SU-DHL-6 (cell line): ENCODE measurements at regions not wholly inside any gene's neighbourhood (a gene's known extent, or its start where the extent isn't known, plus 50 kb on each side); places are given as distances from the start of the nearest gene placed in this dataset.

Source experiments
- H2AFZ ChIP-seq: fragments of 200-600 bp; sonication (generic); 2 replicates; pipeline ENCODE4 v1.6.1; 2014; ENCODE audit warnings: low read depth, mild to moderate bottlenecking, moderate library complexity, mixed read lengths, antibody characterized with exemption, low read length; ENCODE audit not compliant: severe bottlenecking
- H3F3A ChIP-seq: fragments of 200-600 bp; shearing (Covaris generic); 2 replicates; pipeline ENCODE4 v1.6.0; 2016; ENCODE audit warnings: antibody characterized with exemption, mild to moderate bottlenecking; ENCODE audit not compliant: insufficient read depth
- H3K27ac ChIP-seq: fragments of 200-600 bp; sonication (generic); 2 replicates; pipeline ENCODE4 v1.5.1; 2016; ENCODE audit warnings: low read depth, mild to moderate bottlenecking, low read length, moderate library complexity, mixed read lengths
- H3K27me3 ChIP-seq: fragments of 200-600 bp; sonication (generic), shearing (Covaris generic); 2 replicates; pipeline ENCODE4 v1.6.0; 2014; ENCODE audit warnings: mild to moderate bottlenecking, low read length
- H3K36me3 ChIP-seq: fragments of 200-600 bp; sonication (generic); 2 replicates; pipeline ENCODE4 v1.6.1; 2014; ENCODE audit warnings: mild to moderate bottlenecking, low read length, mixed read lengths
- H3K4me2 ChIP-seq: fragments of 300-600, 200-600 bp; shearing (Covaris generic), sonication (generic); 2 replicates; pipeline ENCODE4 v1.6.0; 2014; ENCODE audit warnings: low read length, low read depth, mild to moderate bottlenecking; ENCODE audit not compliant: poor library complexity, severe bottlenecking
- H3K4me3 ChIP-seq: fragments of 200-600 bp; sonication (generic); 2 replicates; pipeline ENCODE4 v1.5.1; 2014; ENCODE audit warnings: antibody characterized with exemption, low read length, mild to moderate bottlenecking, mixed read lengths; ENCODE audit not compliant: insufficient read depth, poor library complexity, severe bottlenecking
- H3K79me2 ChIP-seq: fragments of 200-600 bp; sonication (generic); 2 replicates; pipeline ENCODE4 v1.6.1; 2014; ENCODE audit warnings: mild to moderate bottlenecking, low read length, moderate library complexity; ENCODE audit not compliant: insufficient read depth
- H3K9ac ChIP-seq: fragments of 200-600 bp; sonication (generic); 2 replicates; pipeline ENCODE4 v1.7.0; 2014; ENCODE audit warnings: mild to moderate bottlenecking, low read length
- H3K9me2 ChIP-seq: fragments of 200-600 bp; sonication (generic); replicated peaks from 2 replicates; pipeline ENCODE4 v1.6.1; 2014; ENCODE audit warnings: low read length; ENCODE audit not compliant: insufficient read depth
- H3K9me3 ChIP-seq: fragments of 200-600 bp; sonication (generic); 2 replicates; pipeline ENCODE4 v1.6.1; 2014; ENCODE audit warnings: low read length, mixed read lengths; ENCODE audit not compliant: insufficient read depth
- H4K20me1 ChIP-seq: fragments of 200-600 bp; sonication (generic); 2 replicates; pipeline ENCODE4 v1.6.1; 2014; ENCODE audit warnings: low read depth, mild to moderate bottlenecking, antibody characterized with exemption, low read length, moderate library complexity, mixed read lengths
- EZH2phosphoT487 ChIP-seq: fragments of 200-600 bp; sonication (generic), shearing (Covaris generic); conservative IDR thresholded peaks from 2 replicates; pipeline ENCODE4 v1.6.1; 2018; ENCODE audit warnings: mild to moderate bottlenecking, antibody characterized with exemption, low read length, moderate library complexity, mixed read lengths
- TF ChIP-seq, protein P1 (sequence below): fragments of 200-600 bp; sonication (generic); IDR thresholded peaks from one replicate; pipeline ENCODE4 v1.5.1; 2017; ENCODE audit warnings: antibody characterized with exemption, mild to moderate bottlenecking, low read length, moderate library complexity; ENCODE audit not compliant: insufficient read depth, poor library complexity, severe bottlenecking

DNA sequence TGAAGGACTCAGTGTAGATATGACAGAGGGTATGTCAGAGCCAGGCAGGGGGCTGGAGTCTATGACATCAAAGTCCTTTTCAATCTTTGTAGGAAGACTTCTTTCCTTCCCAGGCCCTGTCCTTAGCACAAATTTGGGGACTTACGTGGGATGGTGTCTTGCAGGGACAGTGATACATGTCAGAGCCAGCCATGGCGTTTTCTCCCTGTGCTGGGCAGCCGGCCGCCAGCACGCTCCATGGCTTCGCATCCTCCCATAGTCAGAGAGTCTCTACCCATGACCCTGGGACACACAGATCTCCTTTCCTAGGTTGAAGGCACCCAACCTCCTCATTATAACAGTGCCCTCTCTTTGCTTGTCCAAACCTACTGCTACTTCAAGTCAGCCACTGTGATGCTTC, 156.9 kb upstream of the MYCN start:
- no peak overlapping the region for H3K9ac ChIP-seq
- TF ChIP-seq EZH2phosphoT487 = no peak
- TF ChIP-seq, protein P1, sequence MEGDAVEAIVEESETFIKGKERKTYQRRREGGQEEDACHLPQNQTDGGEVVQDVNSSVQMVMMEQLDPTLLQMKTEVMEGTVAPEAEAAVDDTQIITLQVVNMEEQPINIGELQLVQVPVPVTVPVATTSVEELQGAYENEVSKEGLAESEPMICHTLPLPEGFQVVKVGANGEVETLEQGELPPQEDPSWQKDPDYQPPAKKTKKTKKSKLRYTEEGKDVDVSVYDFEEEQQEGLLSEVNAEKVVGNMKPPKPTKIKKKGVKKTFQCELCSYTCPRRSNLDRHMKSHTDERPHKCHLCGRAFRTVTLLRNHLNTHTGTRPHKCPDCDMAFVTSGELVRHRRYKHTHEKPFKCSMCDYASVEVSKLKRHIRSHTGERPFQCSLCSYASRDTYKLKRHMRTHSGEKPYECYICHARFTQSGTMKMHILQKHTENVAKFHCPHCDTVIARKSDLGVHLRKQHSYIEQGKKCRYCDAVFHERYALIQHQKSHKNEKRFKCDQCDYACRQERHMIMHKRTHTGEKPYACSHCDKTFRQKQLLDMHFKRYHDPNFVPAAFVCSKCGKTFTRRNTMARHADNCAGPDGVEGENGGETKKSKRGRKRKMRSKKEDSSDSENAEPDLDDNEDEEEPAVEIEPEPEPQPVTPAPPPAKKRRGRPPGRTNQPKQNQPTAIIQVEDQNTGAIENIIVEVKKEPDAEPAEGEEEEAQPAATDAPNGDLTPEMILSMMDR = no peak
- no peak overlapping the region for H3K27ac ChIP-seq
- no peaks in the 10 kb centered on the region for H3K9me3 ChIP-seq
- H3K27me3 ChIP-seq = no peaks in the 10 kb centered on the region
- no peak overlapping the region for H3K4me2 ChIP-seq
- H4K20me1 ChIP-seq = no peaks in the 10 kb centered on the region
- no peaks in the 10 kb centered on the region for H3K36me3 ChIP-seq
- H2AFZ ChIP-seq = no peak overlapping the region
- H3K4me3 ChIP-seq = no peak overlapping the region
- H3K79me2 ChIP-seq = no peaks in the 10 kb centered on the region
- H3F3A ChIP-seq = no peaks in the 10 kb centered on the region
- no peaks in the 10 kb centered on the region for H3K9me2 ChIP-seq

DNA sequence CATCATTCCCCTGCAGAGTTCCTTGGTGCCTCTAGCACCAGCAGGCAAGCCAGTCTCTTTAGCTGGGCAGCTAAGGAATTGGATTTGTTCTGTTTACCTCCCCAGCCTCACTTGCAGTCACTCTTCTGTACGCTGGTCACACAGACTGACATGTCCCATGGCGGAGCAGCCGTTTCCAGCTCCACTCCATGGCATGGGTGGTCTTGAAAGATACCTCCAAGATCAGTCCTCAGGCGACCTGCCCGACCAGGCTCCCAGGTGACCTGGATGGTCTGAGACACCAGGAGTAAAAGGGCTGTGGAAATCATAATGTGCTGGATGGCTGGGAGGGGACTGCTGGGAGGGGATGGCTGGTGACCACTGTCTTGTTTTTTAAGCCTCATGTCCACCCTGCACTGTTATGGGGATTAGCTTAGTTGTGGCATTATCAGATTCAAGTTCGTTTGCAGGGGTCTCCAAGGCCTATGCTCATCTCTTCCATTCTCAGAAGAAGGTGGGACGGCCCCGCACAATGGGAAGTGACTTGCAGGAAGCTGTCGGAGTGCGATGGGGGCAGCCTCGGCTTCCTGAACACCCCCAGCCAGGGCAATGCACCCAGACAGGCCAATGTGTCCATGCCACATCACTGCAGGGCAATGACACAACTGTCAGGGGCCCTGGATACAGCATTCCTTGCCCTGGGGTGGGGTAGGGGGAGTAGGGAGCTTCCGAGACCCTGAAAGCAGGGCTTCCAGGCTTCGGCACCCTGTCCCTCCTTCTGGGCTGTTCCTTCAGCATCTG, 156.1 kb upstream of the MYCN start:
- no peak for TF ChIP-seq EZH2phosphoT487
- TF ChIP-seq, protein P1 = no peak
- Histone ChIP-seq H3K27ac (no peak overlapping the region), H3K9me3 (no peaks in the 10 kb centered on the region), H3K4me3 (no peak overlapping the region), H3F3A (no peaks in the 10 kb centered on the region), H3K9me2 (no peaks in the 10 kb centered on the region), H3K9ac (no peak overlapping the region), H3K27me3 (no peaks in the 10 kb centered on the region), H3K4me2 (no peak overlapping the region), H4K20me1 (no peaks in the 10 kb centered on the region), H3K36me3 (no peaks in the 10 kb centered on the region), H3K79me2 (no peaks in the 10 kb centered on the region), H2AFZ (no peak overlapping the region)

DNA sequence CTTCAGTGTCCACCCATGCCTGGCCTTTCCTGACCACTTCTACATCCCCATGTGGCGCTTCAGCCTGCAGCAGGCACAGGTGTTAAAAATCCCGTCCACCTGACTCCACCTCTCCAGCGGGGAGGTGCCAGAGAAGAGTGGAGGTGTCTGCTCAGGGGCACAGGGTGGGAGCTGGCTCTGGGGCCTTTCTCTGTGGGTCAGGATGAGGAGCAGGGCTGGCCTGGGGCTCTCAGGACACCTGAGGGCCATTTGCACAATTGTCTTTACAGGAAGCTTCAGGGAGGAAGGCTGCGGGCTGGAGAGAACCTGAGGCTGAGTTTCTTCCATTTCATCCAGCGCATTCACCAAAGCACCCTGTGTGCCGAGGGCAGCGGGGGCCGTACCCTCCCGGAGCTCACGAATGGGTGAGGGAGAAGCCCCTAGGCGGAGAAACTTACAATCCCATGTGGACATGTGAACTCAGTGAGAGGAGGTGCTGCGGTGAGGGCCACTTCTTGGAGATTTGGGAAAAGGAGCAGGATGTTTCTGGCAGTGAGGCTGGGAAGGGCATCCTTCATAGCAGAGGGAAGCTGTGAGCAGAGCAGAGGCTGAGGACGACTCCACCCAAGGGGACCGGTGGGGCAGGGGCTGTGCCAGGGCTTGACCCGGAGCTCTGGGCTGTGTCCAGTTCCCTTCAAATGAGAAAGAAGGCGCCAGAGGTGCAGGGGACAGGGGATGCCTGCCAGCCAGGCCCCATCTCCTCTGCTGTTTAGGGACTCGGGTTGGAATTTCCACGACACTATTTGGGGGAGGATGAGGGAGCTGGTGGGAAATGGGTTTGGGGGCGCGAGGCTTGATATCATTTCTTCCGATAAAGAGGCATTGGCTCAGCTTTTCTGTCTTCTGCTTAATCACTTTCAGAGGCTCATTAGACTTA, 155.2 kb upstream of the MYCN start:
- no peak overlapping the region for H3K9ac ChIP-seq
- TF ChIP-seq EZH2phosphoT487 = no peak
- TF ChIP-seq, protein P1 = no peak
- H3K4me3 ChIP-seq = no peak overlapping the region
- H3K79me2 ChIP-seq = no peaks in the 10 kb centered on the region
- no peaks in the 10 kb centered on the region for H3K9me2 ChIP-seq
- no peaks in the 10 kb centered on the region for H4K20me1 ChIP-seq
- no peak overlapping the region for H2AFZ ChIP-seq
- no peaks in the 10 kb centered on the region for H3K27me3 ChIP-seq
- no peaks in the 10 kb centered on the region for H3F3A ChIP-seq
- no peaks in the 10 kb centered on the region for H3K36me3 ChIP-seq
- H3K9me3 ChIP-seq = no peaks in the 10 kb centered on the region
- no peak overlapping the region for H3K27ac ChIP-seq
- H3K4me2 ChIP-seq = no peak overlapping the region
